ENCODE measurements at regions not wholly inside any gene's neighbourhood (a gene's known extent, or its start where the extent isn't known, plus 50 kb on each side); places are given as distances from the start of the nearest gene placed in this dataset.

- DNase-seq (ENCODE audit: low spot score) = no peak
These were observed 225.1 kb downstream of the BCAT1 start for GRCh38 chr12:24723759-24724158.

DNA sequence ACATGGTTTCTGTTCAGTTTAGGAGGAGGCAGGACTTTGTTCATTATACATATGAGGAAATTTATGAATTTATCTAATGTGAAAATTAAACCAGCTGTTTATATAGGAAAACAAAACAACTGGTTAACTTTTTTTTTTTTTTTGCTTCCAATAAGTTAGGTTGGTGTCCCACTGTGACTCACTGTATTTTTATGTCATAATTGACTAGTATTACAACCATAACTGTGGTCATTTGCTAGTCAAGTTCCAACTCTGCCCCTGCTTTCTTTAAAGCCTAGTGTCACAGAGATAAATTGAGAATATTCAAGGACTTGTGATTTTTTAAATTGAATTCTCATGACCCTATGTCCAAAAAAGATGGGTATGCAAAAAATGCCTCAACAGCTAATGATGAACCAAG is 227.7 kb downstream of the BCAT1 start:
- no peak for DNase-seq (ENCODE audit: low spot score)

- no peak for DNase-seq (ENCODE audit: low spot score)
These were observed 229.6 kb downstream of the BCAT1 start for GRCh38 chr12:24719293-24719721.

DNA sequence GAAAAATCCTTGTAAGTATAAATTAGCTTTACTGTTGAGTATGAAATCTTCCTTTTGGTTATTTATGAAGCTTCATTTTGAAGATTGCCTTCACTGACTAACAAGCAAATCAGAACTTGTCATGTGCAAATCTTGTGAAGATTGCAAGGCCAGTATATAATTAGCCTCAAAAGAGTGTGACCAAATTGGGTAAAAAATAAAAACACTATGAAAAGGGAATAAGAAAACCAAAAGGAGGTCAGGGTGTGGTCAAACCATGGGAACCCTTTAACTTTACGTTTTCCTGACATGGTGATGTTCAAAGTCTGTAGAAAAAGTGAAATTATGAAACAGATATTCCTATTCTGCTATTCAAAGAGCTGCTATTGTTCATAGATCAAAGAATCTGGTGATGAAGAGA is 230.3 kb downstream of the BCAT1 start:
- no peak for DNase-seq (ENCODE audit: low spot score)

DNA sequence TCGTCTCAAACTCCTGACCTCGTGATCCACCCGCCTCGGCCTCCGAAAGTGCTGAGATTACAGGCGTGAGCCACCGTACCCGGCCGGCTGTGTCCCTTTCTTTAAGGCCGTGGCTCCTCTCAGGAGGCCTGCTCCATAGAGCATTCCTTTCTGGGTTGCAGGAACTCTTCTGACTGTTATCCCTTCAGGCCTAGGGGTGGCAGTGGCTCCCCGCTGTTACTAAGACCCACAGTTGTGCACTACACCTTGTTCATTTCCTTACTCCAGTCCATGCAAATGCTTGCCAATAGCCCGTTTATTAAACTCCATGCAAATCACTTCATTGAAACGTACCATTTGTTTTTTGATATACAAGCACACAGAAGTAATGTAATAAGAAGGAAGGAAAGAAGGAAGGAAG is 234.7 kb downstream of the BCAT1 start:
- no peak for DNase-seq (ENCODE audit: low spot score)

DNA sequence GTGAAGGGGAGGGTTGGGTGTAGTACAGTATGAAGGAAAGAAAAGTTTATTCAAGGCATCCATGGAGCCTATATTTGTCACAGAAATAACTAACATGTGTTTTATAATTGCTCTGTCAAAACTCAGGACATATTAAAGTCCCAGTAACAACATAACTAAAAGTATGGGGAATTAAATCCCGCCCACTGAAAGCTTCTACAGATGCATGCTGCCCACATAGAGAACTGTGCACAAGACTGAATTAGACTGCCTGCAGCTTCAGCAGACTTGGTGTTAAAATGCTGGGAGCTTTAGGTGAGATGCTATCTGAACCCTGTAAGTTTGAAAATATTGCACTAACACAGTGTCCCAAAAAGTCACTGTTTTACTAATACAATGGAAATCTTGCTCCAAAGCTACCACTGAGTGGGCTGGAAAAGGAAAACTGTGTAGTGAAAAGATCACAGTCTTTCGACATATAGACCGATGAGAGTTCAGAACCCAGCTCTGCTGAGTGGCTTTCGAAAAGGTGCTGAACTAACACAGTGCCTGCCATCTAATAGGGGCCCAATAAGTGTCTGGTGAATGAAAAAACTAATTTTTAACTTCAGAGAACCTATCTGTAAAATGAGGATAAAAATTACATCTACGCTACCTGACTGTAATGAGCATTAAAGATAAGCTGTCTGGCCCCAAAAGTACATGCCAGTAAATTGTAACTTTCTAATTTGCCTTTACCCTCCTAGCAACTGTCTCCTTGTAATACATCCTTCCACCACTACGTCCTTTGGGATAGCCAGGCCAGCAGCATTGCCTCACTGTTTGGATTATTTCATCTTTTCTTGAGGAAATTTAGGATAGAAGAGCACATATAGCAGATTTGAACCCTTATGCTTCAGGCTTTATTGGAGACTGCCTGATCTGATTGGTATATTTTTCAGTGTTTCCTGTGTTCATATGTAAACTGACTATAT is 237.6 kb downstream of the BCAT1 start:
- no peak for DNase-seq (ENCODE audit: low spot score)

DNA sequence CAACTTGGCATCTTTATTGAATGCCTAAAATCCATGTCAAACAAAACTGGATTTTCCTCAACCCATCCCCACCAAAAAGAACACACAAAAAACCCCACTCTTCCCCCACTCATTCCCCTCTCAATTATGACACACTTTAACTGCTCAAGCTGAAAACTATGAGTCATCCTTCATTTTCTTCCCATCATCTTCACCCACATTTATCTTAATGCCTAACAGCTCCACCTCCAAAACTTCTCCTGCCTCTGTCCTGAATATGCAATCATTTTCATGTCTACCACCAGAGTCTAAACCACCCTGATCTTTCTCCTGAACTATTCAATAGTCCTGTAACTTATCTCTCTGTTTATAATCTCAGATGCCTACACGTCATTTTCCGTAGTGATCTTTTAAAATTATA is 239.7 kb downstream of the BCAT1 start:
- DNase-seq (ENCODE audit: low spot score) = no peak

DNA sequence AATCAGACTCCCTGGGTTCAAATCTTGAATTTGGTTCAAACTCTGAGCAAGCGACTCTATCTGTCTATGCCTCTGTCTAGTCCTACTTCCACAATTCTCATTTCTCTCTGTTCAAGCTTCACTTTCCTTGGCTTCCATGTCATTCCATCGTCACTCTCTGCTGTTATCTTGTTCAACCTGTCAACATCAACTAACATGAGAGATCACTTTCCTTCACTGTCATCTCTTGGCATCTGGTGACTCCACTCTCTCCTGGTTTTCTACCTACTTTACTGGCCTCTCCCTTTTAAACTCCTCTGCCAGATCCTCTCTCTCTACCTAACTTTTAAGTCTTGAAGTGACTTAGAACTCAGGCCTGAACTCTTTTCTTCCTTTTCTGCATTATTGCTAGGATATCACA is 240.2 kb downstream of the BCAT1 start:
- DNase-seq (ENCODE audit: low spot score) = no peak

- no peak for DNase-seq (ENCODE audit: low spot score)
These were observed 240.9 kb downstream of the BCAT1 start for GRCh38 chr12:24708043-24708442.

- no peak for DNase-seq (ENCODE audit: low spot score)
These were observed 241.6 kb downstream of the BCAT1 start for GRCh38 chr12:24707334-24707733.

GRCh38 chr12:24705741-24706358 is 243.1 kb downstream of the BCAT1 start:
- no peak for DNase-seq (ENCODE audit: low spot score)

- no peak for DNase-seq (ENCODE audit: low spot score)
These were observed 243.7 kb downstream of the BCAT1 start for GRCh38 chr12:24705216-24705615.

GRCh38 chr12:24701343-24701742 is 247.6 kb downstream of the BCAT1 start:
- DNase-seq (ENCODE audit: low spot score) = no peak

GRCh38 chr12:24698972-24699371 is 249.9 kb downstream of the BCAT1 start:
- DNase-seq (ENCODE audit: low spot score) = no peak

GRCh38 chr12:24697769-24698168 is 251.1 kb downstream of the BCAT1 start:
- DNase-seq (ENCODE audit: low spot score) = no peak

DNA sequence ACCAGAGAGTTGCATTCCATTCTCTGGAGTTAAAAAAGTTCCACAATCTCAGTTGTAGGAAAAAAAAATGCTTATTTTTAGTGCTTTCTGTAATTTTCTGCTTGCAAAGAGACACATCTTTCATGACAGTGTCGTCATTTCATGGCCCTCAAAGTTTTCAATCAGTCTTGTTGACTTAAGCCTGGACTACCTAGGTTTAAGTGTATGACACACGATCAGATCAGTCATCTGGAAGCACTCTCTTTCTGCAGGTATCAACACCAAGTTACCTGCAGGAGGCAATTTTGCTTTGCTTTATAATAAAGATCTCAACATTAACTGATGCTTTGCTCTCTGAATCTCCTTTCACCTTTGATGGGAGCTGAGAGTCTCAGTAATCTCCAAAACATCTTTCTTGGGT is 251.6 kb downstream of the BCAT1 start:
- no peak for DNase-seq (ENCODE audit: low spot score)

DNA sequence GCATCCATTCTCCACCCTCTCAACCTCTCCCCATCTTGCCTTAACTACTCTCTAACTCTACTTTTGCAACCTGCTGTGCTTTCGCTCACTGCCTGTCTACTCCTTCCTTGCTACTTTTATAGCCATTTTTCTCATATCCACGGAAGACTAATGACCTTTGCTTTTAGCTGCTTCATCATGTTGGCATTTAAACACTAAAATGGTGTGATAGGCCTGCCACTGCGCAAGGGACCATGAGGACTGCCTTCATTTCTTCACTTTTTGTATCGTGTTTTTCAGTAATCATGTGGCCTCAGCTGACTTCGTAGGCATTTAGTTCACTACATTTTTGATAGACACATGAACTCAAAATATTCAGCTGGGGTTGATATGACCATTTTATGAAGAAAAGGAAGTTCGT is 252.1 kb downstream of the BCAT1 start:
- no peak for DNase-seq (ENCODE audit: low spot score)

GRCh38 chr12:24695657-24696329 is 253.1 kb downstream of the BCAT1 start:
- DNase-seq (ENCODE audit: low spot score) = no peak

DNA sequence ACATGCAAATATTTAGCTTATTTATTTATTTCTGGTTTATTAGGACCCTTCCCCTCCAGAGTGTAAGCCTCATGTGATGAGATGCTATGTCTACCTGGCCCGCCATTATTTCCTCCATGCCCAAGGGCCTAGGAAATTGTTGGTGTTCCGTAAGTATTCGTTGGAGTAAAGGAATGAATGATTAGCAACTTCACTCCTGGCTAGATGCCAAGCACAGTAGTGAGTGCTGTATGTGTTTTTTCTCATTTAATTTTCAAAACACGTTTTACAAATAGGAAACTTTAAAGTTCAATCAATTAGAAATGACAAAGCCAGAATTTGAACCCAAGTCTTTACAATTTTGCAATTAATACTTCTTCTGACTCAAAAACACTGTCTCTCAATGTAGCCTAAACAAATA is 253.8 kb downstream of the BCAT1 start:
- DNase-seq (ENCODE audit: low spot score) = no peak

GRCh38 chr12:24688601-24689000 is 260.3 kb downstream of the BCAT1 start:
- DNase-seq (ENCODE audit: low spot score) = no peak

DNA sequence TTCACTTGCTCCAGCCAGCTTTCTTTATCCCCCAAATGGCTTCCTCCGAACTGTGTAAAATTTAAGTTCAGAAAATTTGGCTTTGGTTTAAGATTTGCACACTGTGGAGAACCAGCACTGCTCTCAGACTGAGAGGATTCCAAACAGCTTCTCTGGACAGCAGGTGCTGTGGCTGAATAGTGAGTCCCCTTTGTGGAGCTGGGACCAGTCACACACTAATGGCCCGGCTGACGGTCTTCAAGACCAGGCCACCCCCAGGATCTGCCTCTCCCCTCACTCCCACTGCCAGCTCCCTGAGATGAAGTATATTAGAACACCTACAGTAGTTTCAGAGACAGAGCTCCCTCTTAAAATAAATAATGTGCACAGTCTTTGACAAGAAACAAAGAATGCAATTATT is 267.3 kb downstream of the BCAT1 start:
- no peak for DNase-seq (ENCODE audit: low spot score)

- DNase-seq (ENCODE audit: low spot score) = no peak
These were observed 269.8 kb downstream of the BCAT1 start for GRCh38 chr12:24679126-24679525.

GRCh38 chr12:24678436-24678835 is 270.5 kb downstream of the BCAT1 start:
- no peak for DNase-seq (ENCODE audit: low spot score)

All from cerebellar cortex (tissue), 1 donor.